ENCODE measurements at regions not wholly inside any gene's neighbourhood (a gene's known extent, or its start where the extent isn't known, plus 50 kb on each side); places are given as distances from the start of the nearest gene placed in this dataset.
A peak's percentile ranks its signal among the peaks of the same experiment; 100 is the strongest.

DNA sequence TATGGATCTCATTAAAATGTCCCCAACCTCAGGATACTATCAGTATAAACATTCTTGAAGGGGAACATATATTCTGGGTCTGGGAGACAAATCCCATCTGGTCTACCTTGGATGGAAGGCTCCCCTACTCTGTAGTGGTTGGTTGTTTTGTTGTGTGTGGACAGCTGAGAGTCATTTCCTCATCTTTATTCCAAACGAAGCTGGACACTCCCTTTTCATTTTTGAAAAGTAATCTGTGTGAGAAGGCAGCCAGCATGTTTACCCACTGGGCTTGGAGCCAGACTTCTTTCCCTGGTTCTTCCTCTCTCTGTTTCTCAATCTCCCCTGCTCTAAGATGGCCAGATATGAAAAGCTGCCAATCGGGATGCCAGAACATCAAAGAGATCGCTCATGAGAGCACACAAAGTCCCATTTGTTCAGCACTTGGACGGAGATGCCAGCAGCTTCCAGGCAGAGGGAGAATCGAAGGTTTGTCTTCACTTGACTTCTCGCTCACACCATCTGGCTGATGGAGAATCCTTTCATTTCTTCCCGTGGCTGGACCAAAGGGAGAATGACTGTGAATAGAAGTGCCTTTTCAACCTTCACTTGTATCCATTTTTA is 108.1 kb upstream of the AGR3 start (continued):
- TF ChIP-seq ZNF616 (CRISPR knock-in tag; IDR thresholded peaks at IDR 0.05; ENCODE audit: low read depth) (no peak), MYC (CRISPR knock-in tag; IDR thresholded peaks at IDR 0.05; ENCODE audit: borderline replicate concordance) (0 out of 2 replicates have a peak, but pooled peaks have one; percentile 37), ZNF776 (CRISPR knock-in tag; IDR thresholded peaks at IDR 0.05) (no peak), ZNF570 (CRISPR knock-in tag; IDR thresholded peaks at IDR 0.05; ENCODE audit: borderline replicate concordance) (no peak), MYNN (CRISPR knock-in tag; IDR thresholded peaks at IDR 0.05; ENCODE audit: low read depth) (no peak; the same call in 1 of the 2 replicates), ZNF777 (CRISPR knock-in tag; IDR thresholded peaks at IDR 0.05) (no peak)
- TF ChIP-seq, protein P1, sequence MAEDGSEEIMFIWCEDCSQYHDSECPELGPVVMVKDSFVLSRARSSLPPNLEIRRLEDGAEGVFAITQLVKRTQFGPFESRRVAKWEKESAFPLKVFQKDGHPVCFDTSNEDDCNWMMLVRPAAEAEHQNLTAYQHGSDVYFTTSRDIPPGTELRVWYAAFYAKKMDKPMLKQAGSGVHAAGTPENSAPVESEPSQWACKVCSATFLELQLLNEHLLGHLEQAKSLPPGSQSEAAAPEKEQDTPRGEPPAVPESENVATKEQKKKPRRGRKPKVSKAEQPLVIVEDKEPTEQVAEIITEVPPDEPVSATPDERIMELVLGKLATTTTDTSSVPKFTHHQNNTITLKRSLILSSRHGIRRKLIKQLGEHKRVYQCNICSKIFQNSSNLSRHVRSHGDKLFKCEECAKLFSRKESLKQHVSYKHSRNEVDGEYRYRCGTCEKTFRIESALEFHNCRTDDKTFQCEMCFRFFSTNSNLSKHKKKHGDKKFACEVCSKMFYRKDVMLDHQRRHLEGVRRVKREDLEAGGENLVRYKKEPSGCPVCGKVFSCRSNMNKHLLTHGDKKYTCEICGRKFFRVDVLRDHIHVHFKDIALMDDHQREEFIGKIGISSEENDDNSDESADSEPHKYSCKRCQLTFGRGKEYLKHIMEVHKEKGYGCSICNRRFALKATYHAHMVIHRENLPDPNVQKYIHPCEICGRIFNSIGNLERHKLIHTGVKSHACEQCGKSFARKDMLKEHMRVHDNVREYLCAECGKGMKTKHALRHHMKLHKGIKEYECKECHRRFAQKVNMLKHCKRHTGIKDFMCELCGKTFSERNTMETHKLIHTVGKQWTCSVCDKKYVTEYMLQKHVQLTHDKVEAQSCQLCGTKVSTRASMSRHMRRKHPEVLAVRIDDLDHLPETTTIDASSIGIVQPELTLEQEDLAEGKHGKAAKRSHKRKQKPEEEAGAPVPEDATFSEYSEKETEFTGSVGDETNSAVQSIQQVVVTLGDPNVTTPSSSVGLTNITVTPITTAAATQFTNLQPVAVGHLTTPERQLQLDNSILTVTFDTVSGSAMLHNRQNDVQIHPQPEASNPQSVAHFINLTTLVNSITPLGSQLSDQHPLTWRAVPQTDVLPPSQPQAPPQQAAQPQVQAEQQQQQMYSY (CRISPR knock-in tag; IDR thresholded peaks at IDR 0.05), result no peak
- TF ChIP-seq, protein P2, sequence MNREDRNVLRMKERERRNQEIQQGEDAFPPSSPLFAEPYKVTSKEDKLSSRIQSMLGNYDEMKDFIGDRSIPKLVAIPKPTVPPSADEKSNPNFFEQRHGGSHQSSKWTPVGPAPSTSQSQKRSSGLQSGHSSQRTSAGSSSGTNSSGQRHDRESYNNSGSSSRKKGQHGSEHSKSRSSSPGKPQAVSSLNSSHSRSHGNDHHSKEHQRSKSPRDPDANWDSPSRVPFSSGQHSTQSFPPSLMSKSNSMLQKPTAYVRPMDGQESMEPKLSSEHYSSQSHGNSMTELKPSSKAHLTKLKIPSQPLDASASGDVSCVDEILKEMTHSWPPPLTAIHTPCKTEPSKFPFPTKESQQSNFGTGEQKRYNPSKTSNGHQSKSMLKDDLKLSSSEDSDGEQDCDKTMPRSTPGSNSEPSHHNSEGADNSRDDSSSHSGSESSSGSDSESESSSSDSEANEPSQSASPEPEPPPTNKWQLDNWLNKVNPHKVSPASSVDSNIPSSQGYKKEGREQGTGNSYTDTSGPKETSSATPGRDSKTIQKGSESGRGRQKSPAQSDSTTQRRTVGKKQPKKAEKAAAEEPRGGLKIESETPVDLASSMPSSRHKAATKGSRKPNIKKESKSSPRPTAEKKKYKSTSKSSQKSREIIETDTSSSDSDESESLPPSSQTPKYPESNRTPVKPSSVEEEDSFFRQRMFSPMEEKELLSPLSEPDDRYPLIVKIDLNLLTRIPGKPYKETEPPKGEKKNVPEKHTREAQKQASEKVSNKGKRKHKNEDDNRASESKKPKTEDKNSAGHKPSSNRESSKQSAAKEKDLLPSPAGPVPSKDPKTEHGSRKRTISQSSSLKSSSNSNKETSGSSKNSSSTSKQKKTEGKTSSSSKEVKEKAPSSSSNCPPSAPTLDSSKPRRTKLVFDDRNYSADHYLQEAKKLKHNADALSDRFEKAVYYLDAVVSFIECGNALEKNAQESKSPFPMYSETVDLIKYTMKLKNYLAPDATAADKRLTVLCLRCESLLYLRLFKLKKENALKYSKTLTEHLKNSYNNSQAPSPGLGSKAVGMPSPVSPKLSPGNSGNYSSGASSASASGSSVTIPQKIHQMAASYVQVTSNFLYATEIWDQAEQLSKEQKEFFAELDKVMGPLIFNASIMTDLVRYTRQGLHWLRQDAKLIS (CRISPR knock-in tag; IDR thresholded peaks at IDR 0.05), result 0 out of 2 replicates have a peak, but pooled peaks have one; percentile 43
- TF ChIP-seq, protein P3, sequence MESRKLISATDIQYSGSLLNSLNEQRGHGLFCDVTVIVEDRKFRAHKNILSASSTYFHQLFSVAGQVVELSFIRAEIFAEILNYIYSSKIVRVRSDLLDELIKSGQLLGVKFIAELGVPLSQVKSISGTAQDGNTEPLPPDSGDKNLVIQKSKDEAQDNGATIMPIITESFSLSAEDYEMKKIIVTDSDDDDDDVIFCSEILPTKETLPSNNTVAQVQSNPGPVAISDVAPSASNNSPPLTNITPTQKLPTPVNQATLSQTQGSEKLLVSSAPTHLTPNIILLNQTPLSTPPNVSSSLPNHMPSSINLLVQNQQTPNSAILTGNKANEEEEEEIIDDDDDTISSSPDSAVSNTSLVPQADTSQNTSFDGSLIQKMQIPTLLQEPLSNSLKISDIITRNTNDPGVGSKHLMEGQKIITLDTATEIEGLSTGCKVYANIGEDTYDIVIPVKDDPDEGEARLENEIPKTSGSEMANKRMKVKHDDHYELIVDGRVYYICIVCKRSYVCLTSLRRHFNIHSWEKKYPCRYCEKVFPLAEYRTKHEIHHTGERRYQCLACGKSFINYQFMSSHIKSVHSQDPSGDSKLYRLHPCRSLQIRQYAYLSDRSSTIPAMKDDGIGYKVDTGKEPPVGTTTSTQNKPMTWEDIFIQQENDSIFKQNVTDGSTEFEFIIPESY (CRISPR knock-in tag; IDR thresholded peaks at IDR 0.05), result 0 out of 2 replicates have a peak, but pooled peaks have one; percentile 42
- TF ChIP-seq, protein P4, sequence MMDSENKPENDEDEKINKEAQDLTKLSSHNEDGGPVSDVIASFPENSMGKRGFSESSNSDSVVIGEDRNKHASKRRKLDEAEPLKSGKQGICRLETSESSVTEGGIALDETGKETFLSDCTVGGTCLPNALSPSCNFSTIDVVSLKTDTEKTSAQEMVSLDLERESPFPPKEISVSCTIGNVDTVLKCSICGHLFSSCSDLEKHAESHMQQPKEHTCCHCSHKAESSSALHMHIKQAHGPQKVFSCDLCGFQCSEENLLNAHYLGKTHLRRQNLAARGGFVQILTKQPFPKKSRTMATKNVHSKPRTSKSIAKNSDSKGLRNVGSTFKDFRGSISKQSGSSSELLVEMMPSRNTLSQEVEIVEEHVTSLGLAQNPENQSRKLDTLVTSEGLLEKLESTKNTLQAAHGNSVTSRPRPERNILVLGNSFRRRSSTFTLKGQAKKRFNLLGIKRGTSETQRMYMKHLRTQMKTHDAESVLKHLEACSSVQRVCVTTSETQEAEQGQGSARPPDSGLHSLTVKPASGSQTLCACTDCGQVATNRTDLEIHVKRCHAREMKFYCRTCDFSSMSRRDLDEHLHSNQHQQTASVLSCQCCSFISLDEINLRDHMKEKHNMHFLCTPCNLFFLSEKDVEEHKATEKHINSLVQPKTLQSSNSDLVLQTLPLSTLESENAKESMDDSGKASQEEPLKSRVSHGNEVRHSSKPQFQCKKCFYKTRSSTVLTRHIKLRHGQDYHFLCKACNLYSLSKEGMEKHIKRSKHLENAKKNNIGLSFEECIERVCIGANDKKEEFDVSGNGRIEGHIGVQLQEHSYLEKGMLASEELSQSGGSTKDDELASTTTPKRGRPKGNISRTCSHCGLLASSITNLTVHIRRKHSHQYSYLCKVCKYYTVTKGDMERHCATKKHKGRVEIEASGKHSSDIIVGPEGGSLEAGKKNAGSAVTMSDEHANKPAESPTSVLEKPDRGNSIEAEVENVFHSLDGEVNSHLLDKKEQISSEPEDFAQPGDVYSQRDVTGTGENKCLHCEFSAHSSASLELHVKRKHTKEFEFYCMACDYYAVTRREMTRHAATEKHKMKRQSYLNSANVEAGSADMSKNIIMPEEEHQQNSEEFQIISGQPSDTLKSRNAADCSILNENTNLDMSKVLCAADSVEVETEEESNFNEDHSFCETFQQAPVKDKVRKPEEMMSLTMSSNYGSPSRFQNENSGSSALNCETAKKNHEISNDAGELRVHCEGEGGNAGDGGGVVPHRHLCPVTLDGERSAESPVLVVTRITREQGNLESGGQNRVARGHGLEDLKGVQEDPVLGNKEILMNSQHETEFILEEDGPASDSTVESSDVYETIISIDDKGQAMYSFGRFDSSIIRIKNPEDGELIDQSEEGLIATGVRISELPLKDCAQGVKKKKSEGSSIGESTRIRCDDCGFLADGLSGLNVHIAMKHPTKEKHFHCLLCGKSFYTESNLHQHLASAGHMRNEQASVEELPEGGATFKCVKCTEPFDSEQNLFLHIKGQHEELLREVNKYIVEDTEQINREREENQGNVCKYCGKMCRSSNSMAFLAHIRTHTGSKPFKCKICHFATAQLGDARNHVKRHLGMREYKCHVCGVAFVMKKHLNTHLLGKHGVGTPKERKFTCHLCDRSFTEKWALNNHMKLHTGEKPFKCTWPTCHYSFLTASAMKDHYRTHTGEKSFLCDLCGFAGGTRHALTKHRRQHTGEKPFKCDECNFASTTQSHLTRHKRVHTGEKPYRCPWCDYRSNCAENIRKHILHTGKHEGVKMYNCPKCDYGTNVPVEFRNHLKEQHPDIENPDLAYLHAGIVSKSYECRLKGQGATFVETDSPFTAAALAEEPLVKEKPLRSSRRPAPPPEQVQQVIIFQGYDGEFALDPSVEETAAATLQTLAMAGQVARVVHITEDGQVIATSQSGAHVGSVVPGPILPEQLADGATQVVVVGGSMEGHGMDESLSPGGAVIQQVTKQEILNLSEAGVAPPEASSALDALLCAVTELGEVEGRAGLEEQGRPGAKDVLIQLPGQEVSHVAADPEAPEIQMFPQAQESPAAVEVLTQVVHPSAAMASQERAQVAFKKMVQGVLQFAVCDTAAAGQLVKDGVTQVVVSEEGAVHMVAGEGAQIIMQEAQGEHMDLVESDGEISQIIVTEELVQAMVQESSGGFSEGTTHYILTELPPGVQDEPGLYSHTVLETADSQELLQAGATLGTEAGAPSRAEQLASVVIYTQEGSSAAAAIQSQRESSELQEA (CRISPR knock-in tag; IDR thresholded peaks at IDR 0.05; ENCODE audit: not compliant biosample characterization), result no peak

All from HepG2 (cell line).